ENCODE measurements at regions not wholly inside any gene's neighbourhood (a gene's known extent, or its start where the extent isn't known, plus 50 kb on each side); places are given as distances from the start of the nearest gene placed in this dataset.
"Not testable (repeated sequence)": the region's sequence is repeated elsewhere in the genome, so short reads cannot be mapped to it uniquely, and the experiment has no call there.

DNA sequence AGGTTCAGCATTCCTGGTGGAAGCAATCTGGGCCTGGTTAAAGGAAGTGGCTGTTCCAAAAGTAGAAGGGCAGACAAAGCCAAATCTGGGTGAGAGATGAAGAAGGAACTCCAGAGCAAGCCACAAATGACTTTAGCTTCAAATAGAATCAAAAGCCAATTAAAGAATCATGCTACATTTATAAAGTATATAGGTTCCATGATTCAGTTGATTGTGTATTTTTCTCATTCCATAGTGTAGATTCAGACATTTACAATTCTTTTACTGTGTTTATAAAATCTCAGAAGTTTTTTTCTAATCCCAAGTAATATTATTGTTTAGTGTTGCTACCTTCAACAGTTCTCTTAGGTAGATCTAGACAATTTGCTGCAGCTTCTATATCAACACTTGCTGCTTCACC, 262.0 kb downstream of the PLK2 start:
- DNase-seq = no peak

DNA sequence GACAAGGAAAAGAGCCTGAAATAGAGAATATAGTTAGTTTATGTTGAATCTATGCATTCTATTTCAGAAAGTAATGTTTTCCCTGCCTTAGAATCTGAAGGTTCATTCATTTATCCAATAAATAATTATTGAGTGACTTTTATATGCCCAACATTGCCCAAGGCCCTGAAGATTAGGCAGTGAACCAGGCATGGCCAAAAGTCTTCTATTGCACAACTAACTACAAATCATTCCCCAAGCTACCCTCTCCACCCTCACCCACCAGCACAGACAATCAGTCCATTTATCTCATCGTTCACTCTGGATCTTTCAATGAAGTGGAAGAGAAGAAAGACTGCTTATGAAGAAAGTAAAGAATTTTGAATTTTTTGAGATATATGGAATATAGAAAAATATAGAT, 268.4 kb downstream of the PLK2 start:
- DNase-seq = no peak

DNA sequence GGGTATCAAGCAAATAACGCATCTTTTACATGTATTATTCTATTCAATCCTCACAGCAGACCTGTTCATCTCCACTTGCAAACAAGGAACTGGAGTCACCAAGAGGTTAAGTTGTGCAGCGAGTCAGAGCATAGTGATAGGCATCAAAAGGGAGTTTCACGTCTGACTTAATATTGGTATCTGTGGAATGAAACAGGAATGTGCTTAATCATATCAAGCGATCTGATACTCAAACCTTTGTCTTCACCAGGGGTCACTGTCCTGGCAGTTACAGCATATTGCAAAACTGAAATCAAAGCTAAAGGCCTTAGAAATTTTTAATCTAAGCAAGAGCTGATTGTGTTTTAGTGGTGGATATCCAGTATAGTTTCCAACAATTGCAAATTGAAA, 271.6 kb downstream of the PLK2 start:
- DNase-seq = no peak

DNA sequence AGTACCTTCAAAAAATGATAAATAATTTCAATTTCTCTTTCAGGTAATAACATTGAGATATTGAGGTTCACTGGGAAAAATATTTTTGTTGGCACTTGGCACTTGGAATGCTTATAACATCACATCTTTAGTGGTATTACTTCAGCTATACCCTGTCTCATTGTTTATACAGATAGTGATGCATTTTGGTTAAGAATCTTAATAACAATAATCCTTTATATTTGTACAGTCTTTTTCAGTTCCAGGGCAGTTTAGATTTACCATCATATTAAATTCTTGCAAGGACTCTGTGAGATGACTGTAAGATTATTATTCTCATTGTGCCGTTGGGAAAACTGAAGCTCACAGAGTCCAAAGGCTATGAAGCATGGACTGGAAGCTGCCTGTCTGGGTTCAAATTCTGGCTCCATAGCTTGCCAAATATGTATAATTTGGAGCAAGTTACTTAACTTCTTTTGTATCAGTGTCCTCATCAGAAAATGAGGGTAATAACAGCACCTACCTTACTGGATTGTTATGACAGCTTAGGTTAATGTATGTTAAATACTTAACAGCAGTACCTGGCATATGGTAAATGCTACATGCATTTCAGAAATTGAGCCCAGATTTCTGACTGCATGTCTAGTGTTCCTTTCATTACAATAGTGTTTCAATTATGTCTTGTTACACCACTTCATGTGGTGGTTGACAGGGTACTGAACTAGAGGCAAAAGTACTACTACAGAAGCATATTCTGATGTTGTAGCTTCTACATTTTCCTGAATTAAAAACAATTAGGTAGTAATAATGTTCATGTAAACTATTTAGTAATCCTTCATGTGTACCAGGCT, 272.2 kb downstream of the PLK2 start:
- no peak for DNase-seq

DNA sequence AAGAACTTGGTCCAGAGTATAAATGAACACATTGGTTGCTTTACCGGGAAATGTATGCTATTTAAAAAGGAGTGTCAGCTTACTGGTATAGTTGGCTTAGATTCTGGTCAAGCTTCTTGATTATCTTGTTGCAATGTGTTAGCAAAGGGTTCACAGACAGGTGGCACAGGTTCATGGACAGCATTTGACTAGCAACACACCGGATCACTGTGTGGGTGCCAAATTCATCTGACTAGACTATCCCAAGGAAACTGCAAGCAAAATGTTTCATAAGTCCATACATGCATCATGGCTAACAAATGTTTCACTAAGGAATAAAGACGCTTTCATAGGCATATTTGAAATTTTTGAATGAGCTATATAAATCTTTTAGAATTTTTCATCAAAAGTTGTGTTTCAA, 274.1 kb downstream of the PLK2 start:
- no peak for DNase-seq

DNA sequence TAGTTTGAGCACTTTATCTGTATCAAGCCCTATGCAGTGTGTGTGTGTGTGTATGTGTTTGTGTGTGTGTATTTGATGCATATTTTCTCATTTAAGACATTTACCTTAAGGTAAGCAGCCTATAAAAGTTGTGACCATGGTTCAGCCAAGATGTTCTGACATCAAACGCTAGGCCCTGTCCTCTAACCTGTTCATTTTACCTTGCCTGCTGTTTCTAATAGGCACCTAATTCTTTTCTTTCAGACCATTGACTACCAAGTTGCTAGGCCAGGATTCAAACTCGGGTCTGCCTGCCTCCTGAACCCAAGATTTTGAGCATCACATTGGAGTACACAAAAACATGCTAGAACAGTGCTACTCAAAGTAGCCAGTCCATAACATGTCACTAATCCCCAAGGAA, 274.5 kb downstream of the PLK2 start:
- no peak for DNase-seq

DNA sequence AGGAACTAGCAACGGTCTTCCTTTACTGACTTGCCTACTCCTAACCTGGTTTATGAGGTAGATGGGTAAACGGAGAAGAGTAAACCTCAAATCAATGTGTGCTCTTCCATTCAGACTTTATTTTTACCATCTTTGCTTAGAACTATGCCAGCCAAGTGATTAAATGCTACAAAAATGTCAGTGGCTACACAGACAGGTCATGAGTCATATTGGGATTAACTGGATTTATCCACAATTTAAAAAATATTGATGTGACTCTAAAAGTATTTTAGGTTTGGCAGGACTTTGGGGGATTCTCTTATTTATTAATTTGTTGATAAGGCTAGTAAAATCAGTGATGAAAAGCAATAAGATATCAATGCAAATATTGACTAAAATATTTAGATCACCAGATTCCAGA, 275.0 kb downstream of the PLK2 start:
- no peak for DNase-seq

DNA sequence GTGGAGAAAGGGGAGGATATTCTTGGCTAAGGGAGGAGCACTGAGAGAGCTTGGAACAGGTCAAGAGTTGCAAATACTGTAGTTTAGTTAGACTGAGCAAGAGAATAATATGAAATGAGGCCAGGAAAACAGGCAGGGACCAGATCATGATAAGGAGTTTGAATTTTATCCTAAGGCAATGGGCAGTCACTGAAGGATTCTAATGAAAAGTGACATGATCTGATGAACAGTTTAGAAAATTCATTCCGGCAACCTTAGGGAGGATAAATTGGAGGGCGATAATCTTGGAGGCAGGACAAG, 276.1 kb downstream of the PLK2 start:
- DNase-seq = no peak

DNA sequence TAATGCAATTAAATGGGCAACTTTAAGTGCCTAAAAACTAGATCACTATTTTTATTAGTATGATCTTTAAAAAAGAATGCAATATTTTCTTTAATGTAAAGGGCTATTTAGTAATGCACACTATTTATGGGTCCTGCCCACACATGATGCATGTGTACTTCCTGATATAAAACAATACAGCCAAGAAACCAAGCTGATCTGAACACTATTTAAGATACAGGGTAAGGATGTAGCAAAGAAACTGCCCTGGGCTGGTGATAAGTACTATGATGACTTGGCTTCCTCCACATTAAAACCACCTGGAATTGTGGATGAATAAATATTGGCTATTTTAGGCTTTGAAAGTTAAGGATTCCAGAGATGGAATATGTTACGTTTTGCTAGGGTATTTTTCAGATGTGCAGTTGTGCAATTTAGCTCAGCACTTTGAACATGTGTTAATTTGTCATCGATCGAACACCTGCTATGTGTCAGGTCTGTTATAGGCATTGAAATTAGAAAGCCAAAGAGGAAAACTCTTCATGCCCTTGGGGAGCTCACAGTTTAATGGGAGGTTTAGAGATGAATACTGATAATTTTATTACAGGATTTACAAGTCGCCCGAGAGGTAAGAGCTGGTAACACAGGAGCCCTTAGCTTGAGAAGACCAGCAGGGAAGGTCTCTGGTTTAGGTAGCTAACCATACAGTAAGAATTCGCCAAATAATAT, 276.7 kb downstream of the PLK2 start:
- DNase-seq = no peak

DNA sequence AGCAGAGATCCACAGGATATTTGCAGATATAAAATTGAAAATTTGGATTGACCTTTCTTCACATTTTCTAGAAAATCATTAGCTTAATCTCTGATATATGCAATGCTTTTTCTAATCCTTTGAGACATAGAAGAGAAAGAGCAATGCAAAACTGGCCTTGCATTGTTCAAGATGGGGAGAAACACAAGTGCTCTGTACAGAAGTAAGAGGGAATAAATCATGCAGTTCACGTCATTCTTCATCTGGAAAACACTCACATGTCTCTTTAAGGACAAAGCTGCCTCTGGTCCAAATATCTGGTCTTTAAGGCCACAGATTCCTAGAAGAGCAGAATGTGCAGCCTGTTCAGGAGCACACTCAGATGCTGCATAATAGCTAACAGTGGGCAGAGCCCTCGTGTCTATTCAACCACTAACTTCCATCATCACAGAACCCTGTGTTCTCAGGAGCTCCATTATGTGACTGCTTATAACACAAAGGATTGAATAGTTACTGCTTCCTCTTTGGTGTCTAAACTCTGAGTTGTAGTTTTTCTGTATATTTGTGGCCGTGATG, 277.5 kb downstream of the PLK2 start:
- no peak for DNase-seq

DNA sequence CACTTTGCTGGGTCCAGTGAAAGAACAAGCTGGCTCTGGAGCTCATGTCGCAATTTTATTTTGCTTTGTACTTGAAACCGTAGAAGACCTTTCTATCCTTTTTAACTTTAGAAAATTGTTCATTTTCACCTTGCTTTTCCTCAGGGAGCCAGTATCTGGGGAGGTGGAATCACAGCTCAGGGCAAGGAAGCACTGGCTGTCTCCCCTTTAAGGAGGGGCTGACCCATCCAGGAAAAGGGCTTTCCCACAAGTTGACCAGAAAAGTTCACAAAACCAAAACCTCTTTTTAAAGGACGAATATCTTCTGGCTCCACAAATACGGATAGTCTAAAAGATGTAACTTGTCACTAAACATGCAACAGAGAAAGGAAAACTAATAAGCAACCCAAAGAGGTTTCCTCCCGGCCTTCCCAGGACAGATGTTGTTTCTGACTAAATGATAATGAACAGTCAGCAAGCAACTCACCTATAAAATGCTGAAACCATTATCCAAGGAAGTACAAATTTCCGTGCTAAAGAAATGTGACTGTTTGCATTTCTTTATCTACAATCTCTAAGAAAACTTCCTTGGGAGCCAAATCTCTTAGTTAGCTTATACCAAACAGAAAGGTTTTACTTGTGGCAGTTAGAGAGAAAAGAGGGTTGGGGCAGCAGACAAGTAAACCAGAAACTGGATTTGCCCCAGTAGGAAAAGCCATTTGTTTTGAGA, 278.2 kb downstream of the PLK2 start:
- DNase-seq = no peak

DNA sequence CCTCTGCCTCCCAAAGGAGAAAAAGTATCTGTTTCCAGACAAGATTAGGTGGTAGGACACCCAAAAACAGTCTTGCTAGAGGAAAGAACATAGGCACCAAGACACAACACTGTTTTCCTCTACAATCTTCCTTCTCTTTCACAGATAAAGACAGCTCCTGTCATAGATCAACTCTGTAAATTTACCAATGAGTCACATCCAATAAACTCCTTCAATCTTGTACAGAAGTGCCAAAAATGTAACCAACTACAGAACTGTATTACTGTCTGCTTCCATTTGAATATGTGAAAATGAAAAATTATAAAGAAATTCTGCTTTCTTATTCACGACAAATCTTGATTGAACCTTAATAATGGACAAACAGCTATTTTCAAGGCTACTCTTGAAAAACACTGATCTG, 286.9 kb downstream of the PLK2 start:
- no peak for DNase-seq

DNA sequence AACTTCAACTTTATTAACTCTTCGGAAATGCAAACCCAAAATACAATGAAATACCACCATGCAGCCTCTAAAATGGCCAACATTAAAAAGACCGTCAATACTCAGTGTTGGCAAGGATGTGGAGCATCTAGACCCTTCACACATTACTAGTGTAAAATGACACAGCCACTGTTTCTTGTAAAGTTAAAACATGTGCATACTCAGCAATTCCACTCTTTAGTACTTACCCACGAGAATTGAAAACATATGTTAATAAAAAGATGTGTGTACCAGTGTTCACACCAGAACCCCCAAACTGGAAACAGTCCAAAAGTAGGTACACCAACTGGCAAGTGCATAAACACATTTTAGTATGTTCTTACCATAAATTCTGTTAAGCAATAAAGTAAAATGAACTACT, 294.7 kb downstream of the PLK2 start:
- DNase-seq = no peak

DNA sequence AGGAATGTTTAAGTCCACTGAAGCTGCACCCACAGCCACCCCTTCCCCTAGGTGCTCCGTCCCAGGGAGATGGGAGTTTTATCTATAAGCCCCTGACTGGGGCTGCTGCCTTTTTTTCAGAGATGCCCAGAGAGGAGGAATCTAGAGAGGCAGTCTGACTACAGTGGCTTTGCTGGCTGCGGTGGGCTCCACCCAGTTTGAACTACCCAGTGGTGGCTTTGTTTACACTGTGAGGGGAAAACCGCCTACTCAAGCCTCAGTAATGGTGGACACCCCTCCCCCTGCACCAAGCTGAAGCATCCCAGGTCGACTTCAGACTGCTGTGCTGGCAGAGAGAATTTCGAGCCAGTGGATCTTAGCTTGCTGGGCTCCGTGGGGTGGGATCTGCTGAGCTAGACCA, 298.0 kb downstream of the PLK2 start:
- not testable (repeated sequence) for DNase-seq

DNA sequence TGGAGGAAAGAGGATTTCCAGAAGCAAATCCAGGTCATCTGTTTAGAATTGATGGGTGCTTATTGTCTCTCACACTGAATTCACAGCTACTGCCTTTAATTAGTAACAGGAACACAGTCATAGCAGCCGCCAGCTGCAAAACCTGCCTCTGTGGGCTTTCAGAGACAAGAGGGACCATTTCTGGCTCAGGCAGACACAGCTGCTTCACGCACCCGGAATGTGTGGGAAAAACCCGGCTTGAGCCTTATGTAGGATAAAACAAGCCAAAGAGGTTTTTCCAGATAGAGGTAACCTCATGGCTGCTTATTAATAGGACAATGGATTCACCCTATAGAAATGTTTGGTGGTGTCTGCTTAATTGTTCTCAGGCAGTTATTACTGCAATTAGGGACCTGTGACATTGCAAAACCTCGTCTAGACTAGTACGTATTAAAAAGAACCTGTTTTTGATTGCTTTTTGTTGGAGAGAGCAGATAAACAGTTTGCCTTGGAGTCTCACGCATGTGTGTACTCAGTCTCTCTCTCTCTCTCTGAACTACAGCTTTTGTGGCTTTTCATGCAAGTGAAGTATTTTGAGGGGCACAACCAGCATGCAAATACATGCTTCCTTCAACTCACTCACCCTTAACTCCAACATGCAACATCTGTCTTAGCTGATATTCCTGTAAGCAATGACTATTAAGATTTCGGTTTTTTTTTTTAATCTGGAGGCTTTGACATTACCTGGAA, 302.7 kb downstream of the PLK2 start:
- no peak for DNase-seq

DNA sequence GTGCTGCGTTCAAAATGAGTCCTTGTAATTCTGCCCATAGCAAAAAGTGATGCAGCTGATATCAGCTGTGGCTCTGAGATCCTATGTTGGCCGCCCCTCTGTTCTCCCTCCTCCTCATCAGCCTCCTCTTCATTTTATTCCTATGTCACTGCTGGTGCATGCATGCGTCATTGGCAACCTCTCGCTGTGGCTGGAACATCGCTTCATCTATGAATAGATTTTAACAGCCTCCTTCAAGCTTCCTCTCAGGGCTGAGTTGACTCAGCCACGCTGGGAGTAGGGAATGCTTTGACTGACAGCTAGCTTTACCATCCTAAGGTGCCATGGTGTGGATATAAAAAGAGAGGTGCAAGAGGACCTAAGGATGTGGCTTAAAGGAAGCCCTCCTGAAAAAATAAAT, 303.5 kb downstream of the PLK2 start:
- no peak for DNase-seq

DNA sequence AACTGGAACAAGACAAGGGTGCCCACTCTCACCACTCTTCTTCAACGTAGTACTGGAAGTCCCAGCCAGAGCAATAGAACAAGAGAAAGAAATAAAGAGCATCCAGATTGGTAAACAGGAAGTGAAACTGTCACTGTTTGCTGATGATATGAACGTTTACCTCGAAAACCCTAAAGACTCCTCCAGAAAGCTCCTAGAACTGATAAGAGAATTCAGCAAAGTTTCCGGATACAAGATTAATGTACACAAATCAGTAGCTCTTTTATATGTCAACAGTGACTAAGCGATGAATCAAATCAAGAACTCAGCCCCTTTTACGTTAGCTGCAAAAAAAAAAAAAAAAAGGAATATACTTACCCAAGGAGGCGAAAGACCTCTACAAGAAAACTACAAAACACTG, 306.6 kb downstream of the PLK2 start:
- DNase-seq = no peak

DNA sequence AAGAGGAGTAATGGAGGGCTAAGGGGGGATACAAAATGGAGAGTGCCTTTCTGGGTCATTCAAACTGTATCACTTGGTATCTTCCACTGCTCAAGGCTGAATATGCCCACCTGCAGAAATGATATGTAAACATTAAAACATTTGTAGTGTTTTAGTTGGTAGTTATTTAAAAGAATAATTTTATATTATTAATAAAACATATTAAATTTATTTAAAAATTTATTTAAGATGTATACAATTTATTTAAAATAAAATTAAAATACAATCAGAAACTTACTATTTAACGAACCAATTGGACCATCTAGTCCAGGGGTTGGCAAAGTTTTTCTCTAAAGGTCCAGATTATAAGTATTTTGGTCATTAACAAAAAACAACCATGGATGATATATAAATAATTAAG, 308.5 kb downstream of the PLK2 start:
- DNase-seq = no peak

DNA sequence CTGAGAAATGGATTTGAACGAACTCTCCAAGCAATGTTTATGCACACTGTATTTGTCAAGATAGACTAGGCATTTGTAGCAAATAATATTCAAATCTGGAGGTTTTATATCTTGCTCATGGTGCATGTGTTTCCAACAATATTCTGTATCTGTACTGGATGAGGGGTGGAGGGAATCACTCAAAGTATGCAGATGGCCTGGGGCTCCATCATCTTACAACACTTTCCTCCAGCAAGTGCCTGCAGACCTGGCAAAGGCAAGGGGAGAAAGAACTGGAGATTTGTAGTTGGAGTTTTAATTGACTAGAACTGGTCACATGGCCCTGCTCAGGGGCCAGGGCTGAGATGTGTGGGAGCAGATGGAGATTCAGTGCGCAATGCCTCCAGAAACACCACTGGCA, 309.0 kb downstream of the PLK2 start:
- no peak for DNase-seq

DNA sequence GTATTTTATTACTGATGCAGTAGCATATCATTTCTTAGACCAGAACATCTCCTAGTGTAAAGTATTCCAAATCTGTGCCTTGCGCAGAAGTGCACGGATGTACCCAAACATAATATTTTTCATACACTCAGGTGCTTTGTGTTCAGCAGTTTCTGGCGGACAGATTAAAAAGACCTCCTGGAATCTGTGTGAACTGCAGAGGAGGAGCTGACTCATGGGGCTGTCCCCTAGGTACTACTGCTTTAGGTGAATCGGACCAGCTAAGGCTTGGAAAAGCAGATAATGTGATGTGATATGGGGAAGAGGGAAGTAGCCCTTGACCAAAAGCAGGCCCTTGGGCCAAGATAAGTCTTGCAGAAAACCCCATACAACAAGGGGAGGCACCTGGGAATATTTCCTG, 310.1 kb downstream of the PLK2 start:
- no peak for DNase-seq

DNA sequence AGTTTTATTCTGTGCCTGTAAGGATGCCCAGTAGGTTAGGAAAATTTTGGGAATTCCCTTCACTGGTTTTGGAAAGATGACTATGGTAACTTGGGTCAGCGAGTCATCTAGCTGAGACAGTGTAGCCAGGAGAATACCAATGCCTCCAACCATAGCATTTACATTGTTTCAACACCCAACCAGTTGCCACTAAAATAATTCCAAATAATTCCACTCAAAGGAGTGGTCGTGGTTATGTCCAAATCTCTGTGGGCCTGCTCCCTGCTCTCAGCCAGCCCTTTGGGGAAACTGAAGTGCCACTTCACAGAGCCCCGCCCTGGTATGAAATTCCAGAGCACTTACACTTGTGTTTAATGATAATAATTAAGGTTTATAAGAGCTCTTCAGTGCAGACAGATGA, 310.5 kb downstream of the PLK2 start:
- DNase-seq = no peak

DNA sequence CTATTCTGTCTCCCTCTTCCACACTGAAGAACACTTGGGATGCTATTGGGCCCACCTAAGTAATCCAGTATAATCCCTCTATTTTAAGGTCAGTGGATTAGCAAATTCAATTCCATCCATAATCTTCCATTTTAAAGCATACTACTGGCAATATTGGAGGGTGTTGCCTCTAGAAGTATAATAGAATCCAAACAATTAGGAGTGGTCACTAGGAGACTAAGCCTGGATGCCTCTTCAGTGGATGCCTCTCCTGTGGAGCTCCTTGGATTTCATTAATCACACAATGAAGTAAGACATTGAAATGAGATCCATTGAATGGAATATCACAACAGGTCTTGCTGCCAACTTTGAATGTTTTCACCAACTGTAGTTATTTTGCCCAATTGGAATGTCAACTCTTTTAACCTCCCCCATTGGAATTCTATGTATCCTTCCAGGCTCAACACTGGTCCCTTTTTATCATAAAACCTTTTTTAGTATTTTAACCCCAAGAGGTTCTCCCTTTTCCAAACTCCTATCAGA, 311.6 kb downstream of the PLK2 start:
- no peak for DNase-seq

DNA sequence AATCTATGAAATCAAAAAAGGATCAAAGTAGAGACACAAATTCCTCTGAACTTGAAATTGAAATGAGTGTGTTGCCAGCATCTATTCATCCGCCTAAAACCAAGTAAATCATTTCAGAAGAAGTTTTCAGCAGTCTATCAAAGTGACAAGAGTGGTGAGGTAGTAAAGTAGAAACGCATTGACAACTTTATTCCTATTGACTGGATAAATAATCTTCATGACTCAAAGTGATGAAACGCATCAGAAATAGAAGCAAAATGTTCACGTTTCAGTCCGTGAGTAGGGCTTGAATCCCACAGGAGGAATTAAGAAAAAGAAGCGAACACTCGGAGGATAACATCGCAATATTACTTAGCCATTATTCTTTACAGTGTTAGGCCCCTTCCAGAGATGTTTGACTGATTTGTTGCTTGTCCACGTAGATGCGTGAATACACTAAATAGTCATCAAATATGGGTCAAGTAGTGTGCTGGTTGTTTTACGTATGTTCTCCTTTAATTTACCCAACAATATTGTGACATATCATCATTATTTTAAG, 314.4 kb downstream of the PLK2 start:
- no peak for DNase-seq

All from NCI-H1436 treated with DMSO at 0.1 percent for 48 hours (cell line).